Subcutaneous abdominal adipose tissue (tissue), 5 donors: ENCODE measurements at regions not wholly inside any gene's neighbourhood (a gene's known extent, or its start where the extent isn't known, plus 50 kb on each side); places are given as distances from the start of the nearest gene placed in this dataset.

Experiments used
- H3K27ac ChIP-seq: one replicate; pipeline ENCODE4 v1.7.0; 2013; ENCODE audit warnings: low read depth, mild to moderate bottlenecking, inconsistent platforms, low read length, moderate library complexity
- H3K27me3 ChIP-seq, 5 donors: one replicate each; pipeline ENCODE4 v1.7.0; 2013; ENCODE audit warnings: low read length in 5 of 5, inconsistent platforms in 1 of 5; ENCODE audit not compliant: control insufficient read depth in 5 of 5, insufficient read depth in 4 of 5
- H3K36me3 ChIP-seq, 5 donors: one replicate each; pipeline ENCODE4 v1.7.0; 2013; ENCODE audit warnings: low read length in 5 of 5; ENCODE audit not compliant: control insufficient read depth in 5 of 5, insufficient read depth in 5 of 5
- H3K4me1 ChIP-seq, 5 donors: one replicate each; pipeline ENCODE4 v1.7.0; 2013; ENCODE audit warnings: low read length in 5 of 5, mild to moderate bottlenecking in 3 of 5, moderate library complexity in 1 of 5; ENCODE audit not compliant: control insufficient read depth in 5 of 5, insufficient read depth in 5 of 5
- H3K4me3 ChIP-seq, 5 donors: one replicate each; pipeline ENCODE4 v1.7.0; 2013; ENCODE audit warnings: low read length in 5 of 5, low read depth in 1 of 5
- H3K9ac ChIP-seq, 5 donors: one replicate each; pipeline ENCODE4 v1.7.0; 2013; ENCODE audit warnings: low read length in 5 of 5, mild to moderate bottlenecking in 4 of 5, moderate library complexity in 3 of 5
- H3K9me3 ChIP-seq, 5 donors: one replicate each; pipeline ENCODE4 v1.7.0; 2013; ENCODE audit warnings: low read length in 5 of 5; ENCODE audit not compliant: control insufficient read depth in 5 of 5
- donor health status: healthy.
- donor health status: healthy.
- donor health status: healthy.
- donor health status: healthy.
- donor health status: healthy.

- peaks cover 0 to 3% (median 0%) of the 10 kb centered on the region in 5 donors for H3K36me3 ChIP-seq
- H3K4me1 ChIP-seq = no peaks in the 10 kb centered on the region
- H3K9me3 ChIP-seq = no peaks in the 10 kb centered on the region
- no peak overlapping the region for H3K4me3 ChIP-seq
- H3K9ac ChIP-seq = no peak overlapping the region
- no peak overlapping the region for H3K27ac ChIP-seq
- no peaks in the 10 kb centered on the region for H3K27me3 ChIP-seq
Observed at GRCh38 chr3:174725303-174725702, 133.8 kb upstream of the NAALADL2 start.

- Histone ChIP-seq H3K36me3 (peaks cover 0 to 3% (median 0%) of the 10 kb centered on the region in 5 donors), H3K27me3 (no peaks in the 10 kb centered on the region), H3K9me3 (peaks cover 0 to 10% (median 0%) of the 10 kb centered on the region in 5 donors), H3K4me1 (no peaks in the 10 kb centered on the region), H3K9ac (no peak overlapping the region), H3K27ac (no peak overlapping the region), H3K4me3 (no peak overlapping the region)
Observed at GRCh38 chr3:174737966-174738365, 121.2 kb upstream of the NAALADL2 start.

- no peak overlapping the region for H3K27ac ChIP-seq
- H3K9ac ChIP-seq = no peak overlapping the region
- no peaks in the 10 kb centered on the region for H3K27me3 ChIP-seq
- no peaks in the 10 kb centered on the region for H3K4me1 ChIP-seq
- H3K4me3 ChIP-seq = no peak overlapping the region
- no peaks in the 10 kb centered on the region for H3K36me3 ChIP-seq
- H3K9me3 ChIP-seq = peaks cover 2 to 10% (median 5%) of the 10 kb centered on the region in 5 donors
Observed at GRCh38 chr3:174749143-174749542, 110.0 kb upstream of the NAALADL2 start.

- Histone ChIP-seq H3K9me3 (peaks cover 2 to 10% (median 5%) of the 10 kb centered on the region in 5 donors), H3K4me1 (no peaks in the 10 kb centered on the region), H3K4me3 (no peak overlapping the region), H3K36me3 (peaks cover 0 to 10% (median 0%) of the 10 kb centered on the region in 5 donors), H3K9ac (no peak overlapping the region), H3K27ac (no peak overlapping the region), H3K27me3 (no peaks in the 10 kb centered on the region)
Observed at GRCh38 chr3:174755833-174756829, 103.0 kb upstream of the NAALADL2 start.

- H3K9ac ChIP-seq = no peak overlapping the region
- no peaks in the 10 kb centered on the region for H3K27me3 ChIP-seq
Observed at GRCh38 chr3:174758943-174759342, 100.2 kb upstream of the NAALADL2 start.

GRCh38 chr3:174767406-174767805 lies 91.7 kb upstream of the NAALADL2 start:
- Histone ChIP-seq H3K27ac (no peak overlapping the region), H3K9ac (no peak overlapping the region), H3K4me1 (no peaks in the 10 kb centered on the region), H3K27me3 (no peaks in the 10 kb centered on the region), H3K4me3 (no peak overlapping the region), H3K36me3 (no peaks in the 10 kb centered on the region), H3K9me3 (no peaks in the 10 kb centered on the region)

More at GRCh38 chr3:174758943-174759342, 100.2 kb upstream of the NAALADL2 start:
- peaks cover 0 to 10% (median 0%) of the 10 kb centered on the region in 5 donors for H3K36me3 ChIP-seq
- H3K4me1 ChIP-seq = no peaks in the 10 kb centered on the region
- H3K9me3 ChIP-seq = peaks cover 0 to 4% (median 0%) of the 10 kb centered on the region in 5 donors
- no peak overlapping the region for H3K4me3 ChIP-seq
- H3K27ac ChIP-seq = no peak overlapping the region

GRCh38 chr3:174767853-174768382 lies 91.2 kb upstream of the NAALADL2 start:
- no peak overlapping the region for H3K9ac ChIP-seq
- H3K4me1 ChIP-seq = no peaks in the 10 kb centered on the region
- no peak overlapping the region for H3K4me3 ChIP-seq
- no peaks in the 10 kb centered on the region for H3K36me3 ChIP-seq
- H3K27ac ChIP-seq = no peak overlapping the region
- H3K27me3 ChIP-seq = no peaks in the 10 kb centered on the region
- no peaks in the 10 kb centered on the region for H3K9me3 ChIP-seq

- H3K4me1 ChIP-seq = no peaks in the 10 kb centered on the region
- H3K27ac ChIP-seq = no peak overlapping the region
- no peaks in the 10 kb centered on the region for H3K9me3 ChIP-seq
Observed at GRCh38 chr3:174769171-174769570, 90.0 kb upstream of the NAALADL2 start.

GRCh38 chr3:174775603-174776002 lies 83.5 kb upstream of the NAALADL2 start:
- H3K27me3 ChIP-seq = no peaks in the 10 kb centered on the region
- peaks cover 0 to 3% (median 0%) of the 10 kb centered on the region in 5 donors for H3K9me3 ChIP-seq
- no peaks in the 10 kb centered on the region for H3K4me1 ChIP-seq
- no peak overlapping the region for H3K4me3 ChIP-seq
- H3K36me3 ChIP-seq = no peaks in the 10 kb centered on the region
- H3K27ac ChIP-seq = no peak overlapping the region
- H3K9ac ChIP-seq = no peak overlapping the region

More at GRCh38 chr3:174769171-174769570, 90.0 kb upstream of the NAALADL2 start:
- Histone ChIP-seq H3K9ac (no peak overlapping the region), H3K4me3 (no peak overlapping the region), H3K36me3 (no peaks in the 10 kb centered on the region), H3K27me3 (no peaks in the 10 kb centered on the region)

- Histone ChIP-seq H3K4me3 (no peak overlapping the region), H3K27ac (no peak overlapping the region), H3K9ac (no peak overlapping the region), H3K9me3 (peaks cover 0 to 3% (median 0%) of the 10 kb centered on the region in 5 donors), H3K4me1 (no peaks in the 10 kb centered on the region), H3K36me3 (no peaks in the 10 kb centered on the region), H3K27me3 (no peaks in the 10 kb centered on the region)
Observed at GRCh38 chr3:174776123-174776522, 83.0 kb upstream of the NAALADL2 start.
